ENCODE measurements at regions not wholly inside any gene's neighbourhood (a gene's known extent, or its start where the extent isn't known, plus 50 kb on each side); places are given as distances from the start of the nearest gene placed in this dataset.

DNA sequence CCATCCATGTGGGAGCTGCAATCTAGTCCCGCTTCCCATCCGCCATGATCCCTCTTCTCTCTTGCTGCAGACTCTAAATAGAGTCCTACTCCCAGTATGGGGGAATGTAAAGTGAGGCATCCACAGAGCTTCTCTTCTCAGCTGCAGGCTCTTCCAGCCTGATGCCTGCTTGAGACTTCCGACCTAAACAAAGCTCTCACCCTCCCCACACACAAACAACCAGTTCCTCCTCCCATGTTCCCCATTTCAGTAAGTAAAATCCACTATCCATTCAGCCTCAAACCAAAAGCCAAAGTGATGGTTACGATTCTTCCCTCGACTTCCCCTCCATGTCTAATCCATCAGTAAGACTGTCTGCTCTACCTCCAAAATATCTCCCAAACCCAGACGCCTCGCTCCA, 108.2 kb upstream of the NFE2L3 start:
- no peak overlapping the region for H3K27ac ChIP-seq (ENCODE audit: low read length in 2 of 2)
- H3K4me1 ChIP-seq (ENCODE audit: control insufficient read depth in 2 of 2, insufficient read depth in 2 of 2, low read length in 2 of 2), result no peaks in the 10 kb centered on the region
- no peak overlapping the region for H3K4me3 ChIP-seq (ENCODE audit: control extremely low read depth in 1 of 5, extremely low read depth in 1 of 5, insufficient read depth in 1 of 5, low read depth in 2 of 5, low read length in 4 of 5)
- H4K20me1 ChIP-seq (ENCODE audit: control insufficient read depth, insufficient read depth, low read length, poor library complexity, severe bottlenecking), result no peaks in the 10 kb centered on the region
- ATAC-seq (ENCODE audit: low read depth), result no peak
- H3K9me3 ChIP-seq (ENCODE audit: control extremely low read depth in 1 of 3, control insufficient read depth in 2 of 3, insufficient read depth in 1 of 3, low read length in 2 of 3), result no peaks in the 10 kb centered on the region
- Mint-ChIP-seq H3K27ac (no peak overlapping the region), H3K4me3 (no peak overlapping the region), H3K27me3 (peaks cover 35% of the 10 kb centered on the region), H3K4me1 (no peaks in the 10 kb centered on the region), H3K9me3 (ENCODE audit: insufficient read depth) (no peaks in the 10 kb centered on the region)
- TF ChIP-seq EZH2 (IDR thresholded peaks at IDR 0.05; ENCODE audit: borderline replicate concordance, insufficient read depth, low read depth, low read length, poor library complexity, severe bottlenecking) (no peak), CTCF (IDR thresholded peaks at IDR 0.05) (no peak)
- H2AFZ ChIP-seq (ENCODE audit: insufficient read depth, low read depth, low read length, poor library complexity, severe bottlenecking), result no peak overlapping the region
- ChIA-PET POLR2A (no interaction called here), CTCF (interaction anchor here (0.9 kb wide), 1 partner anchor 151 kb away, joined by 3 read pairs; no protein-coding TSS in a partner anchor)
- peaks cover 0 to 22% (median 9%) of the 10 kb centered on the region in 4 experiments for H3K27me3 ChIP-seq (replicated peaks in 1 of 4; ENCODE audit: control extremely low read depth in 1 of 4, control insufficient read depth in 3 of 4, insufficient read depth in 4 of 4, low read length in 3 of 4)
- no peak for DNase-seq
- no peaks in the 10 kb centered on the region for H3K36me3 ChIP-seq (replicated peaks in 1 of 2; ENCODE audit: control extremely low read depth in 1 of 2, control insufficient read depth in 1 of 2, extremely low read depth in 1 of 2, insufficient read depth in 2 of 2, low read length in 1 of 2)
- H3K9ac ChIP-seq (ENCODE audit: low read length), result no peak overlapping the region
- intact Hi-C loops (cut with micrococcal nuclease), result no loop called here
- 86% methylated on average over 5 of the region's 7 CpGs for WGBS (ENCODE audit: insufficient coverage)
- no peak overlapping the region for H3K4me2 ChIP-seq (replicated peaks; ENCODE audit: low read depth, low read length, poor library complexity, severe bottlenecking)
- H3K79me2 ChIP-seq (ENCODE audit: control insufficient read depth, insufficient read depth, low read length), result no peaks in the 10 kb centered on the region

DNA sequence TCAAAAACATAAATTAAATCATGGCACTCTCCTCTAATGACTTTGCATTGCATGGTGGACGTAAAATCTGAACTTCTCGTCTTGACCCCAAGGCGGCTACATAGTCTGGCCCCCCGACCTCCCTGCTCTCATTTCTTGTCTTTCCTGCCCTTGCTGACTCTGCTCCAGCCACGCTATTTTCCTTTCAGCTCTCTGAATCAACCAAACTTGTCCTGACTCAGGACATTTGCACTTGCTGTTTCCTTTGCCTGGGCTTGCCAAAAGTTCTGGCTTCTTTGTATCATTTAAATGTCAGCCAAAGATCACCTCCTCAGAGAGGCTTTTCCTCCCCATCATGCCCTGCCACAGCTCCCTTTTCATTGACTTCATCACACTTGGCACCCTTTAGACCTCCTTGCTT, 107.7 kb upstream of the NFE2L3 start:
- H3K4me2 ChIP-seq (replicated peaks; ENCODE audit: low read depth, low read length, poor library complexity, severe bottlenecking), result no peak overlapping the region
- ATAC-seq (ENCODE audit: low read depth) (no peak), DNase-seq (no peak)
- no peak overlapping the region for H3K27ac ChIP-seq (ENCODE audit: low read length in 2 of 2)
- H3K4me1 Mint-ChIP-seq, result no peaks in the 10 kb centered on the region
- H3K9me3 ChIP-seq (ENCODE audit: control extremely low read depth in 1 of 3, control insufficient read depth in 2 of 3, insufficient read depth in 1 of 3, low read length in 2 of 3), result no peaks in the 10 kb centered on the region
- H3K9me3 Mint-ChIP-seq (ENCODE audit: insufficient read depth), result no peaks in the 10 kb centered on the region
- no peak overlapping the region for H2AFZ ChIP-seq (ENCODE audit: insufficient read depth, low read depth, low read length, poor library complexity, severe bottlenecking)
- no peaks in the 10 kb centered on the region for H3K79me2 ChIP-seq (ENCODE audit: control insufficient read depth, insufficient read depth, low read length)
- H3K4me3 Mint-ChIP-seq, result no peak overlapping the region
- no peak overlapping the region for H3K27ac Mint-ChIP-seq
- no peaks in the 10 kb centered on the region for H3K36me3 ChIP-seq (replicated peaks in 1 of 2; ENCODE audit: control extremely low read depth in 1 of 2, control insufficient read depth in 1 of 2, extremely low read depth in 1 of 2, insufficient read depth in 2 of 2, low read length in 1 of 2)
- H3K4me1 ChIP-seq (ENCODE audit: control insufficient read depth in 2 of 2, insufficient read depth in 2 of 2, low read length in 2 of 2), result no peaks in the 10 kb centered on the region
- CTCF ChIA-PET, result interaction anchor here (1.1 kb wide), 2 partner anchors 10 to 151 kb away, joined by 3 to 5 read pairs; no protein-coding TSS in a partner anchor
- intact Hi-C loops (cut with micrococcal nuclease), result no loop called here
- no peak overlapping the region for H3K9ac ChIP-seq (ENCODE audit: low read length)
- H3K27me3 Mint-ChIP-seq, result peaks cover 33% of the 10 kb centered on the region
- H4K20me1 ChIP-seq (ENCODE audit: control insufficient read depth, insufficient read depth, low read length, poor library complexity, severe bottlenecking), result no peaks in the 10 kb centered on the region
- peaks cover 0 to 20% (median 9%) of the 10 kb centered on the region in 4 experiments for H3K27me3 ChIP-seq (replicated peaks in 1 of 4; ENCODE audit: control extremely low read depth in 1 of 4, control insufficient read depth in 3 of 4, insufficient read depth in 4 of 4, low read length in 3 of 4)
- POLR2A ChIA-PET, result no interaction called here
- 89% methylated on average over 5 of the region's 5 CpGs for WGBS (ENCODE audit: insufficient coverage)
- no peak overlapping the region for H3K4me3 ChIP-seq (ENCODE audit: control extremely low read depth in 1 of 5, extremely low read depth in 1 of 5, insufficient read depth in 1 of 5, low read depth in 2 of 5, low read length in 4 of 5)
- TF ChIP-seq CTCF (IDR thresholded peaks at IDR 0.05) (no peak), EZH2 (IDR thresholded peaks at IDR 0.05; ENCODE audit: borderline replicate concordance, insufficient read depth, low read depth, low read length, poor library complexity, severe bottlenecking) (no peak)
